Subcutaneous abdominal adipose tissue (tissue), 5 donors: ENCODE measurements at regions not wholly inside any gene's neighbourhood (a gene's known extent, or its start where the extent isn't known, plus 50 kb on each side); places are given as distances from the start of the nearest gene placed in this dataset.
"Not testable (repeated sequence)": the region's sequence is repeated elsewhere in the genome, so short reads cannot be mapped to it uniquely, and the experiment has no call there.

Experiments used
- H3K27ac ChIP-seq: one replicate; pipeline ENCODE4 v1.7.0; 2013; ENCODE audit warnings: low read depth, mild to moderate bottlenecking, inconsistent platforms, low read length, moderate library complexity
- H3K27me3 ChIP-seq, 5 donors: one replicate each; pipeline ENCODE4 v1.7.0; 2013; ENCODE audit warnings: low read length in 5 of 5, inconsistent platforms in 1 of 5; ENCODE audit not compliant: control insufficient read depth in 5 of 5, insufficient read depth in 4 of 5
- H3K36me3 ChIP-seq, 5 donors: one replicate each; pipeline ENCODE4 v1.7.0; 2013; ENCODE audit warnings: low read length in 5 of 5; ENCODE audit not compliant: control insufficient read depth in 5 of 5, insufficient read depth in 5 of 5
- H3K4me1 ChIP-seq, 5 donors: one replicate each; pipeline ENCODE4 v1.7.0; 2013; ENCODE audit warnings: low read length in 5 of 5, mild to moderate bottlenecking in 3 of 5, moderate library complexity in 1 of 5; ENCODE audit not compliant: control insufficient read depth in 5 of 5, insufficient read depth in 5 of 5
- H3K4me3 ChIP-seq, 5 donors: one replicate each; pipeline ENCODE4 v1.7.0; 2013; ENCODE audit warnings: low read length in 5 of 5, low read depth in 1 of 5
- H3K9ac ChIP-seq, 5 donors: one replicate each; pipeline ENCODE4 v1.7.0; 2013; ENCODE audit warnings: low read length in 5 of 5, mild to moderate bottlenecking in 4 of 5, moderate library complexity in 3 of 5
- H3K9me3 ChIP-seq, 5 donors: one replicate each; pipeline ENCODE4 v1.7.0; 2013; ENCODE audit warnings: low read length in 5 of 5; ENCODE audit not compliant: control insufficient read depth in 5 of 5
- donor health status: healthy.
- donor health status: healthy.
- donor health status: healthy.
- donor health status: healthy.
- donor health status: healthy.

GRCh38 chr4:97437998-97438705 lies 705.1 kb downstream of the STPG2 start:
- H3K36me3 ChIP-seq, H3K27ac ChIP-seq, H3K4me3 ChIP-seq, H3K27me3 ChIP-seq, H3K4me1 ChIP-seq, H3K9ac ChIP-seq: not testable (repeated sequence)
- H3K9me3 ChIP-seq: peaks cover 0 to 12% (median 6%) of the 10 kb centered on the region in 5 donors

DNA sequence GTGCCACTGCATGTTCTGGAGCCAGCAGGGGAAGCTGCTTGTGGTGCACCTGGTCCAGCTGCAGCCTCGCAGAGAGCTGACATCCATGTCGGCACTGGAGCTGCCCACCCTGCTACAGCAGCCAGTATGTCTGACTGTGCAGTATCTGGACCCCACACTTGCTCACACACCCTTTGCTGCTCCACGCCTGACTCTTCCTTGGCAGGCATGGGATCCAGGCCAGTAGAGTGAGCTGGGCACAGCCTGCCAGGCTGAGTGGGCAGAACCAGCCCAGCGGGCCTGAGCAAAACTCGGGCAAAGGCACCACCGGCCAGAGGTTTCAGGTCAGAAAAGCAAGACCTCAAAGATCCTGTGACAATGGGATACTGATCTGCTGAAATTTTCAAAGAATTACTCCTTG lies 690.1 kb downstream of the STPG2 start:
- H3K9me3 ChIP-seq: peaks cover 0 to 11% (median 5%) of the 10 kb centered on the region in 5 donors
- no peak overlapping the region for H3K9ac ChIP-seq
- H3K36me3 ChIP-seq: no peaks in the 10 kb centered on the region
- H3K4me3 ChIP-seq: no peak overlapping the region
- no peaks in the 10 kb centered on the region for H3K4me1 ChIP-seq
- H3K27me3 ChIP-seq: no peaks in the 10 kb centered on the region
- no peak overlapping the region for H3K27ac ChIP-seq

GRCh38 chr4:97457253-97457652 lies 686.0 kb downstream of the STPG2 start:
- H3K9me3 ChIP-seq: peaks cover 0 to 11% (median 6%) of the 10 kb centered on the region in 5 donors
- H3K4me3 ChIP-seq: no peak overlapping the region
- no peak overlapping the region for H3K27ac ChIP-seq
- H3K27me3 ChIP-seq: no peaks in the 10 kb centered on the region
- H3K36me3 ChIP-seq: no peaks in the 10 kb centered on the region
- no peaks in the 10 kb centered on the region for H3K4me1 ChIP-seq
- no peak overlapping the region for H3K9ac ChIP-seq

- no peak overlapping the region for H3K9ac ChIP-seq
- H3K9me3 ChIP-seq: no peaks in the 10 kb centered on the region
- no peak overlapping the region for H3K27ac ChIP-seq
- H3K27me3 ChIP-seq: no peaks in the 10 kb centered on the region
- H3K4me1 ChIP-seq: no peaks in the 10 kb centered on the region
- no peaks in the 10 kb centered on the region for H3K36me3 ChIP-seq
- no peak overlapping the region for H3K4me3 ChIP-seq
Measured at GRCh38 chr4:97468272-97468671, 675.0 kb downstream of the STPG2 start.

DNA sequence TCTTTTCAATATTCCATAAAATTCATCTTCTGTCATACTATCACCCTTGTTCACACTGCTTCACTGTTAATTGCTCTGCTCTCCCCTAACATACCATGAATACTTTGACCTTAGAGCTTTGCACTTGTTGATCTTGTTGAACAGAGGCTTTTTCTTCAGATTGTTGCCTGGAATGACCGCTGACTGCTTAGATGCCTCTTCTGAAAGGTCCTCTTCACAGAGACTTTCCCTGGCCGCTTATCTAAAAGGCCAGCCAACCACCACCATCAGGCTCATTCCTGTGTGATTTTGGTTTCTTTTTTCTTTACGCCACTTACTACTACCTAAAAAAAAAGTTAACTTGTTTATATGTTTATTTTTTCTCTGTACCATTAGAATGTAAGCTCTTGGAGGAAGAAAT lies 667.7 kb downstream of the STPG2 start:
- Histone ChIP-seq H3K4me3 (no peak overlapping the region), H3K9ac (no peak overlapping the region), H3K4me1 (no peaks in the 10 kb centered on the region), H3K36me3 (no peaks in the 10 kb centered on the region), H3K27ac (no peak overlapping the region), H3K27me3 (no peaks in the 10 kb centered on the region), H3K9me3 (no peaks in the 10 kb centered on the region)

DNA sequence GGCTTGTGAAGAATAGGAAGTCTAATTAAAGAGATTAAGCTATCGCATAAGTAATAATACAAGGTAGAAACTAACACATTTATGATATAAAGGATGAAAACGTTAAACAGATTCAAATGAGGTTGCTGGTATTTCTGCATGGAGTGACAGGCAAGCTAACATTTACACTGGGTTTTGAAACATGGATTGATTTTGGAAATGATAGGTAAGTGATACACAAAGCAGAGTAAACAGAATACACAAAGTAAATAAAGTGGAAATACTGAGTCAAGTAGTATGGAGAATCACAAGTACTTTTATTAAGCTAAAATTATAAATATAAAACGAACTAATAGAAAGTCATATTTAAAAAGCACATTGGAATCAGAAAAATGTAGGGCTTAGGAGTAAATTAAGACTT lies 665.3 kb downstream of the STPG2 start:
- H3K9me3 ChIP-seq: no peaks in the 10 kb centered on the region
- H3K9ac ChIP-seq: no peak overlapping the region
- H3K27ac ChIP-seq: no peak overlapping the region
- no peaks in the 10 kb centered on the region for H3K27me3 ChIP-seq
- H3K4me1 ChIP-seq: no peaks in the 10 kb centered on the region
- H3K36me3 ChIP-seq: no peaks in the 10 kb centered on the region
- H3K4me3 ChIP-seq: no peak overlapping the region

GRCh38 chr4:97479388-97479787 lies 663.9 kb downstream of the STPG2 start:
- no peaks in the 10 kb centered on the region for H3K27me3 ChIP-seq
- no peak overlapping the region for H3K27ac ChIP-seq
- no peaks in the 10 kb centered on the region for H3K4me1 ChIP-seq
- no peak overlapping the region for H3K4me3 ChIP-seq
- H3K9ac ChIP-seq: no peak overlapping the region
- no peaks in the 10 kb centered on the region for H3K36me3 ChIP-seq
- no peaks in the 10 kb centered on the region for H3K9me3 ChIP-seq

- H3K9ac ChIP-seq: no peak overlapping the region
- H3K4me1 ChIP-seq: no peaks in the 10 kb centered on the region
- no peak overlapping the region for H3K4me3 ChIP-seq
- no peaks in the 10 kb centered on the region for H3K27me3 ChIP-seq
- H3K36me3 ChIP-seq: no peaks in the 10 kb centered on the region
- no peak overlapping the region for H3K27ac ChIP-seq
- peaks cover 0 to 4% (median 0%) of the 10 kb centered on the region in 5 donors for H3K9me3 ChIP-seq
Measured at GRCh38 chr4:97491856-97492255, 651.4 kb downstream of the STPG2 start.

- Histone ChIP-seq H3K36me3 (no peaks in the 10 kb centered on the region), H3K4me1 (no peaks in the 10 kb centered on the region), H3K9ac (no peak overlapping the region), H3K4me3 (no peak overlapping the region), H3K27ac (no peak overlapping the region), H3K27me3 (no peaks in the 10 kb centered on the region), H3K9me3 (no peaks in the 10 kb centered on the region)
Measured at GRCh38 chr4:97493815-97494518, 649.3 kb downstream of the STPG2 start.

- no peak overlapping the region for H3K9ac ChIP-seq
- H3K27me3 ChIP-seq: no peaks in the 10 kb centered on the region
- H3K27ac ChIP-seq: no peak overlapping the region
- H3K36me3 ChIP-seq: no peaks in the 10 kb centered on the region
- no peak overlapping the region for H3K4me3 ChIP-seq
- no peaks in the 10 kb centered on the region for H3K4me1 ChIP-seq
- peaks cover 0 to 2% (median 0%) of the 10 kb centered on the region in 5 donors for H3K9me3 ChIP-seq
Measured at GRCh38 chr4:97496298-97496873, 646.9 kb downstream of the STPG2 start.
